Fibroblast of villous mesenchyme (primary cell): ENCODE measurements at regions not wholly inside any gene's neighbourhood (a gene's known extent, or its start where the extent isn't known, plus 50 kb on each side); places are given as distances from the start of the nearest gene placed in this dataset.

Source experiments
- DNase-seq: peaks from one replicate; pipeline ENCODE4 v3.0.0-alpha.2; 2010; ENCODE audit warnings: low read depth
- H3K4me3 ChIP-seq: 2 replicates; pipeline ENCODE4 v1.5.1; 2011; ENCODE audit warnings: low read depth, mild to moderate bottlenecking, low read length
- CTCF ChIP-seq: IDR thresholded peaks from 2 replicates; pipeline ENCODE4 v1.5.1; 2012; ENCODE audit warnings: low read depth, mild to moderate bottlenecking, low read length; ENCODE audit not compliant: insufficient read depth

- TF ChIP-seq CTCF, result no peak
- no peak overlapping the region for H3K4me3 ChIP-seq
- DNase-seq, result no peak
Measured at GRCh38 chr5:7186818-7187217, 209.1 kb upstream of the ADCY2 start.

GRCh38 chr5:7190712-7191250 is 205.2 kb upstream of the ADCY2 start:
- DNase-seq, result no peak
- no peak overlapping the region for H3K4me3 ChIP-seq
- no peak for TF ChIP-seq CTCF

GRCh38 chr5:7192016-7192415 is 203.9 kb upstream of the ADCY2 start:
- DNase-seq, result no peak
- TF ChIP-seq CTCF, result no peak
- no peak overlapping the region for H3K4me3 ChIP-seq

GRCh38 chr5:7202846-7203245 is 193.1 kb upstream of the ADCY2 start:
- no peak overlapping the region for H3K4me3 ChIP-seq
- no peak for DNase-seq
- TF ChIP-seq CTCF, result no peak

DNA sequence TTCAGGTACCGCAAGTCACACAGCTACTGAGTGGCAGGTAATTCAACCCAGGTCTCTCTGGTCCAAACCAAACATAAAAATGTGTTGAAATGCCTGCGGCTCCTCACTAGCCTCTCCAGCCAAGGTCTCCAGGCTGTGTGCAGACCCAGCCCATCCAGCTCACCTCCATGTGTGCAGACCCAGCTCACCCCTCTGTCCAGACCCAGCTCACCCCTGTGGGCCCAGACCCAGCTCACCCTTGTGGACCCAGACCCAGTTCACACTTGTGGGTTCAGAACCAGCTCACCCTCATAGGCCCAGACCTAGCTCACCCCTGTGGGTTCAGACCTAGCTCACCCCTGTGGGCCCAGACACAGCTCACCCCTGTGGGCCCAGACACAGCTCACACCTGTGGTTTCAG is 188.0 kb upstream of the ADCY2 start:
- TF ChIP-seq CTCF, result no peak
- no peak overlapping the region for H3K4me3 ChIP-seq
- DNase-seq, result no peak

DNA sequence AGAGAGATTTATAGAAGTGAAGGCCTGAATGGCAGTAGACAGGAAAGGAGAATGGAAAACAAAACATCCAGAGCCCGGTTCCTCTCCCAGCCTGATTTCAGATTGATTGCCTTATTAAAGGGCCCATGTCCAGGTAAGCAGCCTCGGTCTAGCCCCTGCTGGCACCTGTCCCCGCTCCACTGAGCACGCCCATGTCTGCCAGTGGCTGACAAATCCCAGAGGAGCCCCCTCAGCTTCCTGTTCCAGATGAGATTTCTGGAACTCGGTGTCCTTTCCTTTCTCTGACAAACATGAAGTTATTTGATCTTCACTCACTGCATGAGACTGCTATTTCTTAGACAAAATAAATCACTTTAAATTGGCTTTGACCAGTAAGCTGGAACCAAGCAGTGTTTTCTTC is 187.0 kb upstream of the ADCY2 start:
- no peak for DNase-seq
- no peak for TF ChIP-seq CTCF
- H3K4me3 ChIP-seq, result no peak overlapping the region

DNA sequence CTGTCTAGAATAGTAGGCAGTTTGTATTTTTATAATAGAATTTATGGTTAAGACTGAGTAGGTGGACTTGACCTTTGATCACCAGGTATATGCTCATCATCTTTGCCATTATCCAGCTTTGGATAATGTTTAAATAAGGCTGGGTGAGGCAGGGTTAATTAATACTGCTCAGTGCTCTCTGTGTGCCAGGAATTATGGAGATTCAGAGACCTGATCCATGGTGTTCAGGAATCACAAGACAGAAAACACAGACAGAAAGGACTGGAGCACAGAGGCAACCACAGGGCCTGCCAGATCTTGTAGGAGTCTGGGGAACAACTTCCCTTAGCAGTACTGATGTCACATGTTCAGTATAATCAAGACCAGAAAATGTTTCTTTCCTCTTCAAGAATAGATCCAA is 186.3 kb upstream of the ADCY2 start:
- DNase-seq, result no peak
- H3K4me3 ChIP-seq, result no peak overlapping the region
- TF ChIP-seq CTCF, result no peak
